Upper lobe of left lung (tissue), 4 donors: ENCODE measurements at regions not wholly inside any gene's neighbourhood (a gene's known extent, or its start where the extent isn't known, plus 50 kb on each side); places are given as distances from the start of the nearest gene placed in this dataset.

Experiments used
- CTCF ChIP-seq, 6 experiments: fragments of 450-650 bp in 4 of 6; fragments of 200-600 bp in 2 of 6; sonication (generic) in 2 of 6; IDR thresholded peaks; one replicate each; pipeline ENCODE4 v1.5.1; 2016 to 2019; ENCODE audit warnings: antibody characterized with exemption in 6 of 6
- POLR2A ChIP-seq, 4 donors: fragments of 450-650 bp; IDR thresholded peaks; one replicate each; pipeline ENCODE4 v1.5.1; 2016 to 2017; ENCODE audit warnings: antibody characterized with exemption in 4 of 4, mild to moderate bottlenecking in 2 of 4
- POLR2AphosphoS5 ChIP-seq, 2 donors: sonication (generic); formaldehyde crosslinking; IDR thresholded peaks; one replicate each; pipeline ENCODE4 v1.5.1; 2017; ENCODE audit warnings: antibody characterized with exemption in 2 of 2

- TF ChIP-seq CTCF (IDR thresholded peaks at IDR 0.05) (no peak), POLR2A (IDR thresholded peaks at IDR 0.05) (no peak), POLR2AphosphoS5 (IDR thresholded peaks at IDR 0.05) (no peak)
Observed at GRCh38 chr6:44664716-44665115, 277.2 kb downstream of the CDC5L start.
